WERI-Rb-1 (cell line): ENCODE measurements at regions not wholly inside any gene's neighbourhood (a gene's known extent, or its start where the extent isn't known, plus 50 kb on each side); places are given as distances from the start of the nearest gene placed in this dataset.

ENCODE experiments used
- DNase-seq: peaks from one replicate; pipeline ENCODE4 v3.0.0-alpha.2; 2020
- H3K27ac ChIP-seq: fragments of 250-450 bp; sonication (Bioruptor Pico); 2 replicates; pipeline ENCODE4 v1.5.1; 2020; ENCODE audit warnings: mild to moderate bottlenecking, moderate library complexity
- H3K27me3 ChIP-seq: fragments of 250-450 bp; sonication (Bioruptor Pico); 2 replicates; pipeline ENCODE4 v1.5.1; 2021; ENCODE audit warnings: mild to moderate bottlenecking, low read depth, moderate library complexity; ENCODE audit not compliant: insufficient read depth, severe bottlenecking
- H3K36me3 ChIP-seq: fragments of 250-450 bp; sonication (Bioruptor Pico); 2 replicates; pipeline ENCODE4 v1.5.1; 2020; ENCODE audit warnings: mild to moderate bottlenecking, moderate library complexity
- H3K4me3 ChIP-seq: 2 replicates; pipeline ENCODE4 v1.5.1; 2011; ENCODE audit warnings: low read depth, mild to moderate bottlenecking, control low read depth, low read length
- H3K9me3 ChIP-seq: fragments of 250-450 bp; sonication (Bioruptor Pico); 2 replicates; pipeline ENCODE4 v1.5.1; 2021; ENCODE audit warnings: mild to moderate bottlenecking, moderate library complexity; ENCODE audit not compliant: severe bottlenecking
- TF ChIP-seq, protein P1 (sequence below): IDR thresholded peaks from 2 replicates; pipeline ENCODE4 v1.5.1; 2011; ENCODE audit warnings: low read depth, mild to moderate bottlenecking, control low read depth, inconsistent platforms, low read length

DNA sequence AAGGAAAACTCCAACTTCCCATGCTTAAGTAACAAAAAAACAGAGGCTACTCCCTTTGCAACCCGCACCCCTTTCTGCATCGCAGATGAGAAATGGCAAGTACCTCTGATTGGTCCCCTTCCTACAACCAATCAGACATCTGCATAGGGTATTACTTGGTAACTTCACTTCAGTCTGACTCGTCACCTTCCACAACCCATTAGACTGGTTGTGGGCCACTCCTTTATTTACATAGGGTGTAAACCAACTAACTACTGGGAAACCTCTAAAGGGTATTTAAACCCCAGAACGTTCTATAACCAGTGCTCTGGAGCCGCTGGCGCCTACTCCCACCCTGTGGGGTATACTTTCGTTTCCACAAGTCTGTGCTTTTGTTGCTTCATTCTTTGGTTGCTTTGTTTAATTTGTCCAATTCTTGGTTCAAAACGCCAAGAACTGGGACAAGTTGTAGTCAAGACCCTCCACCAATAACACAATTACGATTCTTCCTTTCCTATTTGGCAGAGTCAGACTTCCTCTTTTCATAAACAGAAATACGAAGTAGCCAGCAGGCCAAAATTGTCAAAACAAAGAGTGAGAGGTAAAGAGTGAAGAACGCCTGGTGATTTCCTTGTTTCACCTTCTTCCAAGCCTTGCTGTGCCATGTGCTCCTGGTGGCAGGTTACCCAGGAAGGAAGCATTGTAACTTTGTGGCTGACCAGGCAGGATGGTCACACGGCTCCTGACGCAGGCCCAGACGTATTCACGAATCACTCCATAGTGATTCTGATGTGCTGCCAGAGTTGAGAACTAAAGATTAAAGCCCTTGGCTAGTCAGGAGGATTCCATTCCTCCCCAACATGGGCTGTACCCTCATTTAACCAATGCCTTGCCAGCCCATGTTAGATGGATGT is 477.4 kb downstream of the ARHGEF28 start:
- H3K27ac ChIP-seq, result no peak overlapping the region
- H3K36me3 ChIP-seq, result no peaks in the 10 kb centered on the region
- no peak for DNase-seq
- no peak overlapping the region for H3K4me3 ChIP-seq
- no peaks in the 10 kb centered on the region for H3K9me3 ChIP-seq
- H3K27me3 ChIP-seq, result no peaks in the 10 kb centered on the region
- TF ChIP-seq, protein P1, sequence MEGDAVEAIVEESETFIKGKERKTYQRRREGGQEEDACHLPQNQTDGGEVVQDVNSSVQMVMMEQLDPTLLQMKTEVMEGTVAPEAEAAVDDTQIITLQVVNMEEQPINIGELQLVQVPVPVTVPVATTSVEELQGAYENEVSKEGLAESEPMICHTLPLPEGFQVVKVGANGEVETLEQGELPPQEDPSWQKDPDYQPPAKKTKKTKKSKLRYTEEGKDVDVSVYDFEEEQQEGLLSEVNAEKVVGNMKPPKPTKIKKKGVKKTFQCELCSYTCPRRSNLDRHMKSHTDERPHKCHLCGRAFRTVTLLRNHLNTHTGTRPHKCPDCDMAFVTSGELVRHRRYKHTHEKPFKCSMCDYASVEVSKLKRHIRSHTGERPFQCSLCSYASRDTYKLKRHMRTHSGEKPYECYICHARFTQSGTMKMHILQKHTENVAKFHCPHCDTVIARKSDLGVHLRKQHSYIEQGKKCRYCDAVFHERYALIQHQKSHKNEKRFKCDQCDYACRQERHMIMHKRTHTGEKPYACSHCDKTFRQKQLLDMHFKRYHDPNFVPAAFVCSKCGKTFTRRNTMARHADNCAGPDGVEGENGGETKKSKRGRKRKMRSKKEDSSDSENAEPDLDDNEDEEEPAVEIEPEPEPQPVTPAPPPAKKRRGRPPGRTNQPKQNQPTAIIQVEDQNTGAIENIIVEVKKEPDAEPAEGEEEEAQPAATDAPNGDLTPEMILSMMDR, result no peak

DNA sequence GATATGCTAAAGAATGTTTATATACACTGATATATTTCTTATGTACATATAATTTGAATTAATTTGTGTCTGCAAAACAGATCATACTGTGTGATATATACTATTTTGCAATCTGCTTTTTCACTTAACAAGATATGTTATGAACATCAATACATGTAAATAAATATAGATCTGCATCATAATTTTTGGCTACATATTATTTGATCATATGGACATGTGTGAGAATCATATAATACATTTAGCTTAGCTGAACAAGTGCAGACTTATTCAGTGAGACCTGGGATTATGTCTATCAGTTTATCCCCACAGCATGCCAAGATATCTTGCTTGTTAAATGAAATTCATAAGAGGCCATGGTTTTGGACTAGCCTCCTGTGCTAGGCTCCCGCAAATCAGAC is 474.3 kb downstream of the ARHGEF28 start:
- Histone ChIP-seq H3K27me3 (no peaks in the 10 kb centered on the region), H3K36me3 (no peaks in the 10 kb centered on the region), H3K27ac (no peak overlapping the region), H3K4me3 (no peak overlapping the region), H3K9me3 (no peaks in the 10 kb centered on the region)
- TF ChIP-seq, protein P1, result no peak
- DNase-seq, result no peak

DNA sequence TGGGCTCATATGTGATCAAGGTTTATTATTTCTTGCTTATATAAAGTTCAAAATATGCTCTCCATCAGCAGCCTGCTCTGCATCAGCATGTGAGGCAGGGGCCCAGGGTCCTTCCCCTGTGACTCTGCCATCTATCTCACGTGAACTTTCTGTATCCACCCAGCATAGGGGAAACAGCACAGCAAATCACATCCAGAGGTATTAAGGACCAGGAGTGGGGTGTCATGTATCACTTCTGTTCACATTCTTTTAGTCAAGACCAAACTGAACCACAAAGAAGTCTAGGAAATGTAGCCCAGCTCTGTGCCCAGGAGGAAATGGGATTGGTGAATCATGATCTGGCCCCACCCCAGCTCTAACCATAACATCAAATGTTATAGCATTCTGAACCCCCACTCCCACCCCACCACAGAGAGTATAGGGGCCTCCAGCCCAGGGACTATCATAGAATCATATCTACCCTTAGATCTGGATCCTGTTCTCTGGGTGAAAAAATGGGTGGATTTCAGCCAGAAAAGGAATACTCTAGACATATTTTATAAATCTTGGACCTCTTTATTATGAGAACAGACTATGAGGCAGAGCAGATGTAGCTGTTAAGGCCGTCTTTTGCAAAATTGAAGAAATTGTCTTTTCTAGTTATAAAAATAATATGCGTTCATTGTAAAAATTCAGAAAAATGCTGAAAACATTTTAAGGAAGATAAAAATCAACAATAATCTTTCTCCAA is 473.7 kb downstream of the ARHGEF28 start:
- Histone ChIP-seq H3K4me3 (no peak overlapping the region), H3K27ac (no peak overlapping the region), H3K9me3 (no peaks in the 10 kb centered on the region), H3K27me3 (no peaks in the 10 kb centered on the region), H3K36me3 (no peaks in the 10 kb centered on the region)
- no peak for DNase-seq
- TF ChIP-seq, protein P1, result no peak

DNA sequence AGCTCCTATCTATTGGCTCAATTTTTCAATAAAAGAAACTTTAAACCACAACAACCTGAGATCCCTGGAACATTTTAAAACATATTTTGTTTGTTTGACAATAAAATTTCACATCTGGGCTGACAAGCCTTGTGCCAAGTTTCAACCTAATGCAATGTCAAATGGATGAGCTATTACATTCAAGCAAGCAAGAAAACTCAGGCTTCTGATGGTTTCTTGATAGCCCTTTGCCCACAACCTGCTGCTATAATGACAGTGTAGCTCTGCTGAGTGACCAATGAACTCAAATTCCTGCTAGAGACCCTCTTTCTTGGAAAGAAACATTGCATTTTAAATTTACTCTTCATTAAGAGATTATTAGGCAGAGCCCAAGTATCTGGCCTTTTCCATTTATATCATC is 472.9 kb downstream of the ARHGEF28 start:
- TF ChIP-seq, protein P1, result no peak
- Histone ChIP-seq H3K36me3 (no peaks in the 10 kb centered on the region), H3K4me3 (no peak overlapping the region), H3K27ac (no peak overlapping the region), H3K27me3 (no peaks in the 10 kb centered on the region), H3K9me3 (no peaks in the 10 kb centered on the region)
- DNase-seq, result no peak

DNA sequence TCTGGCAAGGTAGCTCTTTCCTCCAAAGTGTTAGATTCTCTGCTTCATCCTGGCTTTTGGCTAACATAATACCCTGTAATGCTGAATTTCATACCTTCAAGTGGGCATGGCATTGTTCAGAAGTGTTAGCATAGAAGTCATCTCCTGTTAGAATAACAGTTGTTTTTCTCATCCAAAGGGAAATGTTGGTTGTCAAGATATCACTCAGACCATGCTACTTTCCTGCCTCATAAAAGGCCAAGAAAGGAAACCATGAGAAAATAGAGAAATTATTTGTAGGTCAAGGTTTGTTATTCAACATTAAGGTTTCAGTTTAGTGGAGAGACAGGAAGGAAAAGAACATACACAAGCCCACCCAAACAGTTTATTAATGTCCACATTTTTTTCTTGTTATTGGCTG is 472.5 kb downstream of the ARHGEF28 start:
- TF ChIP-seq, protein P1, result no peak
- H3K27ac ChIP-seq, result no peak overlapping the region
- no peaks in the 10 kb centered on the region for H3K27me3 ChIP-seq
- H3K4me3 ChIP-seq, result no peak overlapping the region
- no peaks in the 10 kb centered on the region for H3K36me3 ChIP-seq
- no peak for DNase-seq
- H3K9me3 ChIP-seq, result no peaks in the 10 kb centered on the region
